Heart left ventricle (tissue), 13 donors: ENCODE measurements at regions not wholly inside any gene's neighbourhood (a gene's known extent, or its start where the extent isn't known, plus 50 kb on each side); places are given as distances from the start of the nearest gene placed in this dataset.
"Not testable (repeated sequence)": the region's sequence is repeated elsewhere in the genome, so short reads cannot be mapped to it uniquely, and the experiment has no call there.

Source experiments
- POLR2A ChIP-seq, 2 donors: fragments of 450-650 bp; IDR thresholded peaks; one replicate each; pipeline ENCODE4 v1.6.1; 2017; ENCODE audit warnings: antibody characterized with exemption in 2 of 2, mild to moderate bottlenecking in 2 of 2, moderate library complexity in 2 of 2
- TF ChIP-seq, protein P1 (sequence below), 12 donors: fragments of 200-600 bp; sonication (generic) in 4 of 12; IDR thresholded peaks; one replicate each; pipeline versions ENCODE4 v1.5.0 to v1.8.0; 2018 to 2022; ENCODE audit warnings: antibody characterized with exemption in 12 of 12, mild to moderate bottlenecking in 5 of 12
- donor health status: ischemic (EF 13 %, LVEDD 7.1; RV severe dilation, severe dysfunction).
- donor health status: DM: no; HTN: yes; CAD: no.
- donor health status: DM: no; HTN: no; CAD: no.
- donor health status: ischemic (EF 25% LVEDD 6.9; RV normal size, moderate dysfunction).
- donor health status: ischemic (EF 25% LVEDD 5.7; RV mildly dilated, moderate dysfunction).
- donor health status: ischemic (EF 35%, LVEDD 5.7; RV mildly dilated, moderate dysfunction).
- donor health status: nonischemic (EF 11% LVEDD 7.7; RV severe dilation, severe dysfunction).
- donor health status: DM: yes; HTN: yes; CAD: no.
- donor health status: PGD.
- donor health status: ischemic (EF 29% LVEDD 5.4; RV normal size, mild dysfunction).
- donor health status: nonischemic (EF 23%, LVEDD 6.1; RV moderate dilation, normal function).

DNA sequence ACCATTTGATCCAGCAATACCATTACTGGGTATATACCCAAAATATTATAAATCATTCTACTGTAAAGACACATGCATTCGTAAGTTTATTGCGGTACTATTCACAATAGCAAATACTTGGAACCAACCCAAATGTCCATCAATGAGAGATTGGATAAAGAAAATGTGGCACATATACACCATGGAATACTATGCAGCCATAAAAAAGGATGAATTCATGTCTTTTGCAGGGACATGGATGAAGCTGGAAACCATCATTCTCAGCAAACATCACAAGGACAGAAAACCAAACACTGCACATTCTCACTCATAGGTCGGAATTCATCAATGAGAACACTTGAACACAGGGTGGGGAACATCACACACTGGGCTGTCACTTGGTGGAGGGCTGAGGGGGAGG is 221.1 kb upstream of the TBX18 start:
- not testable (repeated sequence) for TF ChIP-seq POLR2A (IDR thresholded peaks at IDR 0.05)
- TF ChIP-seq, protein P1, sequence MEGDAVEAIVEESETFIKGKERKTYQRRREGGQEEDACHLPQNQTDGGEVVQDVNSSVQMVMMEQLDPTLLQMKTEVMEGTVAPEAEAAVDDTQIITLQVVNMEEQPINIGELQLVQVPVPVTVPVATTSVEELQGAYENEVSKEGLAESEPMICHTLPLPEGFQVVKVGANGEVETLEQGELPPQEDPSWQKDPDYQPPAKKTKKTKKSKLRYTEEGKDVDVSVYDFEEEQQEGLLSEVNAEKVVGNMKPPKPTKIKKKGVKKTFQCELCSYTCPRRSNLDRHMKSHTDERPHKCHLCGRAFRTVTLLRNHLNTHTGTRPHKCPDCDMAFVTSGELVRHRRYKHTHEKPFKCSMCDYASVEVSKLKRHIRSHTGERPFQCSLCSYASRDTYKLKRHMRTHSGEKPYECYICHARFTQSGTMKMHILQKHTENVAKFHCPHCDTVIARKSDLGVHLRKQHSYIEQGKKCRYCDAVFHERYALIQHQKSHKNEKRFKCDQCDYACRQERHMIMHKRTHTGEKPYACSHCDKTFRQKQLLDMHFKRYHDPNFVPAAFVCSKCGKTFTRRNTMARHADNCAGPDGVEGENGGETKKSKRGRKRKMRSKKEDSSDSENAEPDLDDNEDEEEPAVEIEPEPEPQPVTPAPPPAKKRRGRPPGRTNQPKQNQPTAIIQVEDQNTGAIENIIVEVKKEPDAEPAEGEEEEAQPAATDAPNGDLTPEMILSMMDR (IDR thresholded peaks at IDR 0.05) = not testable (repeated sequence)
